SK-MEL-5 (cell line): ENCODE measurements at regions not wholly inside any gene's neighbourhood (a gene's known extent, or its start where the extent isn't known, plus 50 kb on each side); places are given as distances from the start of the nearest gene placed in this dataset.

Experiments
- DNase-seq: peaks from one replicate; pipeline ENCODE4 v3.0.0-alpha.2; 2016; ENCODE audit warnings: low read depth, low spot score
- in situ Hi-C: cut with HindIII; loops from 2 replicates; pipeline ENCODE4 v1.10.0; 2016; ENCODE audit warnings: low sequenced_read_pairs, high pct_unique_total_duplicates, low pct_unique_long_range_greater_than_20kb

GRCh38 chr12:92566448-92567019 is 136.3 kb upstream of the PLEKHG7 start:
- no peak for DNase-seq
- in situ Hi-C loops: no loop called here

GRCh38 chr12:92563819-92564218 is 139.0 kb upstream of the PLEKHG7 start:
- no peak for DNase-seq
- in situ Hi-C loops: no loop called here

- in situ Hi-C loops: no loop called here
- no peak for DNase-seq
Observed at GRCh38 chr12:92562063-92562734, 140.6 kb upstream of the PLEKHG7 start.

- no peak for DNase-seq
- in situ Hi-C loops: no loop called here
Observed at GRCh38 chr12:92561543-92561899, 141.3 kb upstream of the PLEKHG7 start.

- in situ Hi-C loops: no loop called here
- DNase-seq: no peak
Observed at GRCh38 chr12:92560713-92561542, 141.9 kb upstream of the PLEKHG7 start.

GRCh38 chr12:92558806-92559205 is 144.0 kb upstream of the PLEKHG7 start:
- in situ Hi-C loops: no loop called here
- peak; percentile 17 for DNase-seq

GRCh38 chr12:92558215-92558773 is 144.5 kb upstream of the PLEKHG7 start:
- no peak for DNase-seq
- in situ Hi-C loops: no loop called here

- no peak for DNase-seq
- in situ Hi-C loops: no loop called here
Observed at GRCh38 chr12:92557422-92557724, 145.4 kb upstream of the PLEKHG7 start.

- in situ Hi-C loops: no loop called here
- DNase-seq: no peak
Observed at GRCh38 chr12:92556637-92557421, 146.0 kb upstream of the PLEKHG7 start.

GRCh38 chr12:92556141-92556540 is 146.6 kb upstream of the PLEKHG7 start:
- no peak for DNase-seq
- in situ Hi-C loops: no loop called here

GRCh38 chr12:92554158-92555073 is 148.4 kb upstream of the PLEKHG7 start:
- DNase-seq: no peak
- in situ Hi-C loops: no loop called here

- in situ Hi-C loops: no loop called here
- DNase-seq: no peak
Observed at GRCh38 chr12:92553389-92553788, 149.4 kb upstream of the PLEKHG7 start.

GRCh38 chr12:92552412-92553108 is 150.2 kb upstream of the PLEKHG7 start:
- DNase-seq: no peak
- in situ Hi-C loops: no loop called here

GRCh38 chr12:92551853-92552397 is 150.9 kb upstream of the PLEKHG7 start:
- in situ Hi-C loops: no loop called here
- no peak for DNase-seq

- in situ Hi-C loops: no loop called here
Observed at GRCh38 chr12:92551210-92551609, 151.6 kb upstream of the PLEKHG7 start.

GRCh38 chr12:92550661-92551060 is 152.1 kb upstream of the PLEKHG7 start:
- in situ Hi-C loops: no loop called here
- no peak for DNase-seq

More at GRCh38 chr12:92551210-92551609, 151.6 kb upstream of the PLEKHG7 start:
- DNase-seq: no peak
